MM.1S (cell line): ENCODE measurements at regions not wholly inside any gene's neighbourhood (a gene's known extent, or its start where the extent isn't known, plus 50 kb on each side); places are given as distances from the start of the nearest gene placed in this dataset.

ENCODE experiments used
- CTCF ChIP-seq: fragments of 300-600 bp; sonication (generic); IDR thresholded peaks from 2 replicates; pipeline ENCODE4 v1.5.1; 2016; ENCODE audit warnings: antibody characterized with exemption, low read length, mixed read lengths
- EZH2 ChIP-seq: fragments of 300-600 bp; sonication (generic); optimal IDR thresholded peaks from 2 replicates; pipeline ENCODE3; 2017; ENCODE audit warnings: low read depth, mild to moderate bottlenecking, antibody characterized with exemption, low read length, mixed read lengths
- EZH2phosphoT487 ChIP-seq: fragments of 300-600 bp; sonication (generic); IDR thresholded peaks from 2 replicates; pipeline ENCODE4 v1.6.1; 2018; ENCODE audit warnings: antibody characterized with exemption, low read length

DNA sequence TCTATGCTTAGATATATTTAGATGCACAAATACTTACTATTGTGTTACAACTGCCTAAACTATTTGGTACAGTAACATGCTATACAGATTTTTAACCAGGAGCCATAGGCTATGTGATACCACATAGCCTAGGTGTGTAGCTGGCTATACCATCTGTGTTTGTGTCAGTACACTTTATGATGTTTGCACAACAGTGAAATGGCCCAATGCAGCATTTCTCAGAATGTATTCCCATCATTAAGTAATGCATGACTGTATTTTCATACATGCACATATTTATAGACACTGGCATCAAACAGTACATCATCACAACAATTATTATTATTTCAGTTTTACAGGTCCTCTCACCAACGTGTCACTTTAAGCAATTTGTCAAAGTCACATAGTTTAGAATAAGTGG, 979.5 kb upstream of the TENM4 start:
- TF ChIP-seq CTCF (no peak), EZH2 (no peak), EZH2phosphoT487 (no peak)
